GM12891 (cell line): ENCODE measurements at regions not wholly inside any gene's neighbourhood (a gene's known extent, or its start where the extent isn't known, plus 50 kb on each side); places are given as distances from the start of the nearest gene placed in this dataset.

ENCODE experiments used
- POU2F2 ChIP-seq: IDR thresholded peaks from 2 replicates; pipeline ENCODE4 v1.6.1; 2011; ENCODE audit warnings: low read depth, mild to moderate bottlenecking, control low read depth, low read length, moderate library complexity
- TAF1 ChIP-seq: IDR thresholded peaks from 2 replicates; pipeline ENCODE4 v1.6.1; 2011; ENCODE audit warnings: low read depth, low read length, control low read depth

GRCh38 chr11:70618431-70619101 lies 220.2 kb downstream of the CTTN start:
- TF ChIP-seq TAF1: no peak
- no peak for TF ChIP-seq POU2F2
